ENCODE measurements at regions not wholly inside any gene's neighbourhood (a gene's known extent, or its start where the extent isn't known, plus 50 kb on each side); places are given as distances from the start of the nearest gene placed in this dataset.

DNA sequence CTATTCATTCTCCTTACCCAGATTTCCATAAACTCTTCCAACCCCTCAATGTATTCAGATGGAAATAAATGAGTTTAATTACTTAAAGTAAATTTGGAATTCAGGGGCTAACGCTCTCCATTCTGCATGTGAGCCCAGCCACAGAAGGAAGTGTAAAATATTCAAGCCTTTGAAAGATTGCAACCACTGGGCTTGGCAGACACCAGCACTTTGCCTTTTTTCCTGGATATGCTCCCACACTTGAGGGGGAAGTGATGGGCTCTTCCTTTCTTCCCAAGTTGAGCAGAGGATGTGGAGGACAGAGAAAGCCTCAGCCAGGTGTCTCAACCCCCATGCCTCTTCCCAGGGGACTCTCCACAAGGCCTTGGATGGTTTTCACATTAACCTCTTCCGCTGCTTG, 825.1 kb upstream of the EEF2KMT start:
- H3K27me3 ChIP-seq (ENCODE audit: control insufficient read depth, low read length) = no peaks in the 10 kb centered on the region
- TF ChIP-seq EZH2phosphoT487 (IDR thresholded peaks at IDR 0.05; ENCODE audit: borderline replicate concordance, low read length) = no peak
- TF ChIP-seq, protein P1, sequence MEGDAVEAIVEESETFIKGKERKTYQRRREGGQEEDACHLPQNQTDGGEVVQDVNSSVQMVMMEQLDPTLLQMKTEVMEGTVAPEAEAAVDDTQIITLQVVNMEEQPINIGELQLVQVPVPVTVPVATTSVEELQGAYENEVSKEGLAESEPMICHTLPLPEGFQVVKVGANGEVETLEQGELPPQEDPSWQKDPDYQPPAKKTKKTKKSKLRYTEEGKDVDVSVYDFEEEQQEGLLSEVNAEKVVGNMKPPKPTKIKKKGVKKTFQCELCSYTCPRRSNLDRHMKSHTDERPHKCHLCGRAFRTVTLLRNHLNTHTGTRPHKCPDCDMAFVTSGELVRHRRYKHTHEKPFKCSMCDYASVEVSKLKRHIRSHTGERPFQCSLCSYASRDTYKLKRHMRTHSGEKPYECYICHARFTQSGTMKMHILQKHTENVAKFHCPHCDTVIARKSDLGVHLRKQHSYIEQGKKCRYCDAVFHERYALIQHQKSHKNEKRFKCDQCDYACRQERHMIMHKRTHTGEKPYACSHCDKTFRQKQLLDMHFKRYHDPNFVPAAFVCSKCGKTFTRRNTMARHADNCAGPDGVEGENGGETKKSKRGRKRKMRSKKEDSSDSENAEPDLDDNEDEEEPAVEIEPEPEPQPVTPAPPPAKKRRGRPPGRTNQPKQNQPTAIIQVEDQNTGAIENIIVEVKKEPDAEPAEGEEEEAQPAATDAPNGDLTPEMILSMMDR (IDR thresholded peaks at IDR 0.05; ENCODE audit: low read depth, low read length, poor library complexity, severe bottlenecking) = no peak

DNA sequence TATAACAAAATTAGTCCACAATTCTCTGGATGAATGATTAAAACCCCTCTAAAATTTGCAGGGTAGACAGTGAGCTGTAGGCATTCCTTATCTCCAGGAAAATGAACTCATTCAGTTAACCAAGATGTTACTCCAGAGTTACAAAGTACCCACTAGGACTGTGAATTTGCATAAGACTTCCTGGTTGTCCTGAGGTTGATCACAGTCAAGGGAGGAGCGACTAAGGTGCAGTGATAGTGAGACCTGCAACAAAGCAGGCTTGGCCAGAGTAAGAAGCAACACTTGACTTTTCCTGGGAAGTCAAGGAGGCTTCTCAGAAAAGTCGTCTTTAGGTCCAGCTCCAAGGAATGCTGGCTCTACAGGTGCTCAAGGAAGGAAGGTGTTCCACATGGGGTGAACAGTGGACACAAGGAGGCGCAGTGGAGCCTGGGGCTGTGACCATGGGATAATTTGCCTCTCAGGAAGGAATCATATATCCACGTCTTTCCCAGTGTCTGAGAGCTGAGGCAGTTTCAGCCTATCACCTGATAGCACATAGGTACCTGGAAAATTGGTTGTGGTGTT, 821.1 kb upstream of the EEF2KMT start:
- Histone ChIP-seq H3K4me1 (ENCODE audit: control insufficient read depth, low read length) (no peaks in the 10 kb centered on the region), H3F3A (ENCODE audit: control insufficient read depth, insufficient read depth) (no peaks in the 10 kb centered on the region), H3K79me2 (ENCODE audit: control insufficient read depth, low read length) (no peaks in the 10 kb centered on the region)

More for the DNA sequence above, 825.1 kb upstream of the EEF2KMT start:
- Histone ChIP-seq H3K79me2 (ENCODE audit: control insufficient read depth, low read length) (no peaks in the 10 kb centered on the region), H3K4me1 (ENCODE audit: control insufficient read depth, low read length) (no peaks in the 10 kb centered on the region), H3K4me3 (ENCODE audit: low read length) (no peak overlapping the region), H4K20me1 (ENCODE audit: control insufficient read depth, insufficient read depth, low read depth, low read length) (no peaks in the 10 kb centered on the region), H3F3A (ENCODE audit: control insufficient read depth, insufficient read depth) (no peaks in the 10 kb centered on the region), H3K9me2 (replicated peaks; ENCODE audit: control insufficient read depth, low read length) (no peaks in the 10 kb centered on the region), H3K4me2 (ENCODE audit: low read length) (no peak overlapping the region), H3K9me3 (ENCODE audit: control insufficient read depth, insufficient read depth, low read length) (peaks cover 5% of the 10 kb centered on the region), H3K27ac (ENCODE audit: low read depth, low read length) (no peak overlapping the region), H3K36me3 (ENCODE audit: control insufficient read depth, low read length) (no peaks in the 10 kb centered on the region)

GRCh38 chr16:5917436-5918195, 820.0 kb upstream of the EEF2KMT start:
- no peaks in the 10 kb centered on the region for H3K9me3 ChIP-seq (ENCODE audit: control insufficient read depth, insufficient read depth, low read length)
- H3K9me2 ChIP-seq (replicated peaks; ENCODE audit: control insufficient read depth, low read length) = no peaks in the 10 kb centered on the region
- H3K4me1 ChIP-seq (ENCODE audit: control insufficient read depth, low read length) = no peaks in the 10 kb centered on the region
- H3K79me2 ChIP-seq (ENCODE audit: control insufficient read depth, low read length) = no peaks in the 10 kb centered on the region
- no peaks in the 10 kb centered on the region for H3F3A ChIP-seq (ENCODE audit: control insufficient read depth, insufficient read depth)
- no peak overlapping the region for H3K4me2 ChIP-seq (ENCODE audit: low read length)
- H3K4me3 ChIP-seq (ENCODE audit: low read length) = no peak overlapping the region
- no peak overlapping the region for H3K27ac ChIP-seq (ENCODE audit: low read depth, low read length)
- no peaks in the 10 kb centered on the region for H3K36me3 ChIP-seq (ENCODE audit: control insufficient read depth, low read length)
- TF ChIP-seq EZH2phosphoT487 (IDR thresholded peaks at IDR 0.05; ENCODE audit: borderline replicate concordance, low read length) = no peak
- TF ChIP-seq, protein P1 (IDR thresholded peaks at IDR 0.05; ENCODE audit: low read depth, low read length, poor library complexity, severe bottlenecking) = no peak
- H4K20me1 ChIP-seq (ENCODE audit: control insufficient read depth, insufficient read depth, low read depth, low read length) = no peaks in the 10 kb centered on the region
- no peaks in the 10 kb centered on the region for H3K27me3 ChIP-seq (ENCODE audit: control insufficient read depth, low read length)

More for the DNA sequence above, 821.1 kb upstream of the EEF2KMT start:
- Histone ChIP-seq H3K36me3 (ENCODE audit: control insufficient read depth, low read length) (no peaks in the 10 kb centered on the region), H4K20me1 (ENCODE audit: control insufficient read depth, insufficient read depth, low read depth, low read length) (no peaks in the 10 kb centered on the region), H3K27me3 (ENCODE audit: control insufficient read depth, low read length) (no peaks in the 10 kb centered on the region), H3K4me3 (ENCODE audit: low read length) (no peak overlapping the region), H3K27ac (ENCODE audit: low read depth, low read length) (no peak overlapping the region), H3K9me2 (replicated peaks; ENCODE audit: control insufficient read depth, low read length) (no peaks in the 10 kb centered on the region), H3K9me3 (ENCODE audit: control insufficient read depth, insufficient read depth, low read length) (no peaks in the 10 kb centered on the region), H3K4me2 (ENCODE audit: low read length) (no peak overlapping the region)
- TF ChIP-seq EZH2phosphoT487 (IDR thresholded peaks at IDR 0.05; ENCODE audit: borderline replicate concordance, low read length) = no peak
- TF ChIP-seq, protein P1 (IDR thresholded peaks at IDR 0.05; ENCODE audit: low read depth, low read length, poor library complexity, severe bottlenecking) = peak; percentile 40
